ENCODE measurements at regions not wholly inside any gene's neighbourhood (a gene's known extent, or its start where the extent isn't known, plus 50 kb on each side); places are given as distances from the start of the nearest gene placed in this dataset.
A peak's percentile ranks its signal among the peaks of the same experiment; 100 is the strongest.

GRCh38 chr21:31470896-31471694, 127.0 kb upstream of the TIAM1 start:
- Mint-ChIP-seq H3K36me3 (ENCODE audit: insufficient read depth in 1 of 3, low read depth in 3 of 3) (peaks cover 7 to 9% (median 7%) of the 10 kb centered on the region in 3 experiments; a peak in 6 of 7 replicates), H3K9me3 (peaks cover 0 to 4% of the 10 kb centered on the region in 2 experiments; a peak in 3 of 5 replicates), H3K27ac (peak overlapping the region in 2 of 3 experiments; percentile 15 to 82; a peak in 2 of 7 replicates), H3K4me1 (peaks cover 16 to 19% of the 10 kb centered on the region in 2 experiments), H3K27me3 (ENCODE audit: low read depth) (no peaks in the 10 kb centered on the region), H3K4me3 (peak overlapping the region; percentile 25 to 68; a peak in 4 of 5 replicates)
- Histone ChIP-seq H3K4me1 (ENCODE audit: insufficient read depth, low read length) (no peaks in the 10 kb centered on the region), H3K79me2 (ENCODE audit: insufficient read depth, low read length) (no peaks in the 10 kb centered on the region), H3K27me3 (ENCODE audit: insufficient read depth, low read length) (no peaks in the 10 kb centered on the region), H3K9ac (ENCODE audit: extremely low read depth, insufficient read length, low read length) (no peak overlapping the region), H3K79me1 (ENCODE audit: insufficient read depth, low read depth, low read length, poor library complexity, severe bottlenecking) (no peaks in the 10 kb centered on the region), H4K8ac (replicated peaks; ENCODE audit: insufficient read length, low read depth, low read length) (no peak overlapping the region), H4K5ac (ENCODE audit: insufficient read length, low read depth, low read length) (no peak overlapping the region), H3K23ac (ENCODE audit: insufficient read length, low read depth, low read length) (no peak overlapping the region), H4K91ac (ENCODE audit: insufficient read length, low read depth, low read length) (no peak overlapping the region), H3K23me2 (ENCODE audit: insufficient read length, low read depth, low read length, poor library complexity, severe bottlenecking) (no peaks in the 10 kb centered on the region), H3K4ac (ENCODE audit: low read depth, low read length) (no peak overlapping the region), H2BK15ac (ENCODE audit: low read depth, low read length) (no peak overlapping the region), H3K18ac (ENCODE audit: insufficient read length, low read depth, low read length) (no peak overlapping the region), H3K27ac (ENCODE audit: insufficient read length, low read depth, low read length) (no peak overlapping the region), H2BK12ac (ENCODE audit: insufficient read length, low read depth, low read length) (no peak overlapping the region), H2BK5ac (ENCODE audit: insufficient read length, low read length) (no peak overlapping the region), H4K20me1 (ENCODE audit: control insufficient read depth, insufficient read depth, insufficient read length) (no peaks in the 10 kb centered on the region), H3K4me2 (ENCODE audit: insufficient read depth, insufficient read length, low read length) (no peak overlapping the region), H3T11ph (ENCODE audit: low read length) (no peak overlapping the region), H3K14ac (ENCODE audit: insufficient read depth, low read length) (peak overlapping the region; percentile 39; the same call in 1 of the 2 replicates), H3K56ac (ENCODE audit: insufficient read length, low read depth, low read length) (no peak overlapping the region), H2AFZ (ENCODE audit: low read length) (no peak overlapping the region), H3K9me3 (ENCODE audit: control insufficient read depth, low read depth, low read length) (no peaks in the 10 kb centered on the region), H2BK20ac (ENCODE audit: low read depth, low read length, poor library complexity, severe bottlenecking) (no peak overlapping the region), H2AK5ac (ENCODE audit: insufficient read length, low read length) (no peak overlapping the region), H2BK120ac (ENCODE audit: low read depth, low read length, poor library complexity, severe bottlenecking) (no peak overlapping the region)
- no peak for TF ChIP-seq CTCF (conservative IDR thresholded peaks at IDR 0.05)
- WGBS (ENCODE audit: extremely low coverage, insufficient read length, low lambda C conversion rate): no CpG with 5 or more reads among the region's 19 CpGs
- no peak for DNase-seq
